Endothelial cell of hepatic sinusoid (primary cell): ENCODE measurements at regions not wholly inside any gene's neighbourhood (a gene's known extent, or its start where the extent isn't known, plus 50 kb on each side); places are given as distances from the start of the nearest gene placed in this dataset.

Experiments used
- in situ Hi-C: cut with HindIII; loops from 2 replicates; pipeline ENCODE4 v1.10.0; 2017; ENCODE audit warnings: low sequenced_read_pairs

DNA sequence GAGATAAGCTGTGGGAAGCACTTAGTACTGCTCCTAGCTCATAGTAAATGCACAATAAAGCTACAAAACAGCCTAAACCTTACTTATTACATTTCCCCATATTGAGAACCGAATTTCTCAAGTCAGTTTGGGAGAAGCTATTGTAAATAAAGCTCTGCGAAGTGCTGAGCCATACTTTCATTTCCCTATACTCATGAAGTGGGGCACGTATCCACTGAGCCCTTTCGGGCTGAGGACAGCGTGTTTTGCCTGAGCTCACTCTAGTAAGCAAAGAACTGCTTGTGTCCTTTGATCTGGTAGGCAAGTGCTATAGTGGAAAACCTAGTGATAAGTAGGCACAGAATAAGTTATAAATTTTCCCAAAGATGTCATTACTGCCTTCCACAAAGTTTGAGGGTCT lies 165.0 kb downstream of the RSL24D1 start:
- in situ Hi-C loops, result no loop called here

DNA sequence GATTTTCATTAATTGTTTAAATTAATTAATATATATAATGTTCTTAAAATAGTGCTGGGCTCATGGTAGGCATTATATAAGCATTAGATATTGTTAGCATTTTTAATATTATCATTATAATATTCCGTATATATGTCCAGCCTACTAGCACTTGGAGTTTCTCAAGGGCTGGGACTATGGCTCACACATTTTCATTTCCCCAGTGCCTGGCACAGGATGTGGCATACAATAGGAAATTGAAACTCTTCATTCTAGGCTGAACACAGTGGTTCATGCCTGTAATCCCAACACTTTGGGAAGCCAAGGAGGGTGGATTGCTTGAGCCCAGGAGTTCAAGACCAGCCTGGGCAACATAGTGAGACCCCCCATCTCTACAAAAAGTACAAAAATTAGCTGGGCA lies 170.4 kb downstream of the RSL24D1 start:
- in situ Hi-C loops, result no loop called here

DNA sequence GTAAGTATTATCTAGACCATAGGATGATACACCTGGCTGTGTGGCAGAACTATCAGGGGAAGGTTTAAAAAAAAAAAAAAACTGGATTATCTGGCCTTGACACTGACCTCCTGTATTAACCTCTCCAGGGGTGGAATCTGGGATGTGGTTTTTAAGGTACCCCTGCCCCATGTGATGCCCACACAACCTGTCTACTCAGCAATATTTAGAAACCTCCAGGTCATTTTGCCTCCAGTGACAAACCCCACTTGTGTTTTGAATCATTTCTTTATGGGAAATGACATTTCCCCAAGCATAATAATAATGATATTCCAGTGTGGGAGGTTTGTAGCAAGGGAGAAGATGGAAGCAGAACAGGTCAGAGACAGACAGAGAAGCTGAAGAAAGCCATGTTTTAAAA lies 179.1 kb downstream of the RSL24D1 start:
- in situ Hi-C loops, result no loop called here

DNA sequence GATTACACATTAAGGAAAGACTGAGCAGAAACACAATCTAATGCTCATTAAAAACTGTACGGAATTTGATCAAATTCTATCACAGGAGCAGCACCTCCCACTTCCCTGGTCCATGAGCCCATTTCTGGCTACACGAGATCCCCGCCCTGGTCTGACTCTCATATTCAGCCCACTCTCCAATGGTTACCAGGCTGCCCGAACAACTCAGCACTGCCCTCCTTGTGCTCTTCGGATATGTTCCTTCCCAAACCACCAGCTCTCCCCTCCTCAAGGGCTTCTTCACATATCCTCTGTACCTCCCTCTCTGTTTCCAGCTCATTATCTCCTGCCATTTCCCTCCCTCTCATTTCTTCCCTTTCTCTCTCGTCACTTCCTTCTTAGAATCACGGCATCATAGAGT lies 180.5 kb downstream of the RSL24D1 start:
- in situ Hi-C loops, result no loop called here

DNA sequence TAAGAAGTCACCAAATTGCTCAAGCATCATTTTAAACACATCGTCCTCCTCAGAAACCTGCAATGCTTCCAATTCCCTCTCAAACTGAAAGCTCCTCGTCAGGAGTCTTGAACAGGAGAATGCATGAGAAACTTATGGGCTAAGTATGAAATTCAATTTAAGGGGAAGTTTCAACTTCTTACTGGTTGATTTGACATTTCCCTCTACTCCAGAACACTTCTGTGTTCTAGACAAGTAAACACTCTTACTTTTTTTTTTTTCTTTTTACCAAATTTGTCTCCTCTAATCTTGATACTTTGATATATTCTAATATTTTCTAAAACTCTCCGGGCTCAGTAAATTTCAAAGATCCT lies 181.7 kb downstream of the RSL24D1 start:
- in situ Hi-C loops, result no loop called here

DNA sequence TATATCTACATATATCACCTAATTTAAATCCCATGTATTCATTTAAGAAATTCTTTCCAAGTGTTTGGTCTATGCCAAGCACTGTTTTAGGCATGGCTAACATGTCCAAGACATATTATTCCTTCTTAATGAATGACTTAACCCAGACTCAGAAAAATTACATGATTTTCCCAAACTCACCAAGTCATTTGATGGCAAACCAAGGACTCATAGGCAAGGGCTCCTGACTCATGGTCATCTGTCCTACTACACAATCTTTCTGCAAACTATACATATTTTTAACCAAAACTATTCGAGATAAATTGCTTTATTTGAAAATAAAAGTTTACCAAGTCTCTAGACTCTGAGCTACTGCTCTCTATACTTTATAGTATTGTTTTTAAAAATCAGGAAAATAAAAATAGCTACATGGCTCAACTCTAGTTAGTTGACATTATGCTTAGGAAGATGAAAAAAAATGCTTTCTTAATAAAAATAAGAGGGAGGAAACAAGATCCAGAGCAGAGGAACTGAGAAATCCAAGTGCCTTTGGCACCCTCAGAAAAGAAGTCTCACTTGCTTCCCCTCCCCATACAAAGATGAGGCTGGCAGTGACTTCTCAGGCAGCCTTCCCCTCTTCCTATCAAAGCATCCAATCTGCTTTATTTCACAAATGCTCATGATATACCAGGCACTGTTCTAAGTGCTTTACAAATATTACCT lies 182.2 kb downstream of the RSL24D1 start:
- in situ Hi-C loops, result no loop called here

DNA sequence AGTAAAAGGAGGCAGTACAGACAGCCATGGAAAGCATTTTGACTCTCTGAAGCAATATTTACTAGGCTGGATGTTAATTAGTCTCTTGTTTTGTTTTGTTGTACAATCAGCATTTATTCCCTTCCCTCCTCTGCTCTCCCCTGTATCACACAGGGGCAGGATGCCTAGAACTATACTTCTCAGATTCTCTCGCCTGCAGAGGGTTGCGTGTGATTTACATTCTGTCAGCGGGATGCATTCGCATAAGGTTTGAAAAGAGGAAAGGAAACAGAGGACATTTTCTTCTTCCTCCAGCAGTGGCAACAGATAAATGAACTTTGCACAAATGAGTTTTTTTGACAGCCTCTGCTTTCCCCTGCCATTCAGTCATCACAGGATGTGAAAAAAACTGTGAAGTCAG lies 188.3 kb downstream of the RSL24D1 start:
- in situ Hi-C loops, result no loop called here

DNA sequence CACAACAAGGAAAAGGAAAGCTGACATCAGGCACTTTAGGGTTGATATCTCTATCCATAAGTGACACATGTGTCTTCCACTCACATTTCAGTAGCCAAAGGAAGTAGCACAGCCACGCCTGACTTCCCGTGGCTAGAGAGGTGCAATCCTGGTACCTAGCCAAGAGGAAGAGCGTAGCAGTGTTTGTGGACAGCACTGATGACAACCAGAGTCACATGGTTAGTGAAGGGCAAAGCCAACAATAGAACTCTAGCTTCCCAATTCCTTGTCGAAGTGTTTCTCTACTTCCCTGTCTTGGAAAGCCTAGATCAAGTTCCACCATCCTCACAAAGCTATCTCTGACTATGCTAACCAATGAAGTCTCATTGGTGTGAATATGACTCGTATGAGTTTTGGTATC lies 189.2 kb downstream of the RSL24D1 start:
- in situ Hi-C loops, result no loop called here

DNA sequence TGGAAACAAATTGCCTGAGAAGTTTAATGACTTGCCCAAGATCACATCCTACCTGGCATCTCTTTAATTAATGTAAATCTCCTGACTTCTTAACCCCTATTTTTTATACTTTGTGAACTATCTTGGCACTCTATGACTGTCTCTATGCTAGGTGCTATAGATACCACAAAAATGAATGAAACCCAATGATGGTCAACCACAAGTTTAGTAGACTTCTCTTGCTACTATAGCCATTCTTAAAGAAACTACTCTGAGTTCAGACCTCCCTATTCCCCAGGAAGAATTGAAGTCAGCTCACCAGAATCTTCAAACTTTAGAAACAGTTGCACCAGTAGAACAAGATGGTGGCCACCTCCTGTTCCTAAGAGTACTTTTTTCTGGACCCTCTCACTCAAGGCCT lies 191.1 kb downstream of the RSL24D1 start:
- in situ Hi-C loops, result no loop called here

DNA sequence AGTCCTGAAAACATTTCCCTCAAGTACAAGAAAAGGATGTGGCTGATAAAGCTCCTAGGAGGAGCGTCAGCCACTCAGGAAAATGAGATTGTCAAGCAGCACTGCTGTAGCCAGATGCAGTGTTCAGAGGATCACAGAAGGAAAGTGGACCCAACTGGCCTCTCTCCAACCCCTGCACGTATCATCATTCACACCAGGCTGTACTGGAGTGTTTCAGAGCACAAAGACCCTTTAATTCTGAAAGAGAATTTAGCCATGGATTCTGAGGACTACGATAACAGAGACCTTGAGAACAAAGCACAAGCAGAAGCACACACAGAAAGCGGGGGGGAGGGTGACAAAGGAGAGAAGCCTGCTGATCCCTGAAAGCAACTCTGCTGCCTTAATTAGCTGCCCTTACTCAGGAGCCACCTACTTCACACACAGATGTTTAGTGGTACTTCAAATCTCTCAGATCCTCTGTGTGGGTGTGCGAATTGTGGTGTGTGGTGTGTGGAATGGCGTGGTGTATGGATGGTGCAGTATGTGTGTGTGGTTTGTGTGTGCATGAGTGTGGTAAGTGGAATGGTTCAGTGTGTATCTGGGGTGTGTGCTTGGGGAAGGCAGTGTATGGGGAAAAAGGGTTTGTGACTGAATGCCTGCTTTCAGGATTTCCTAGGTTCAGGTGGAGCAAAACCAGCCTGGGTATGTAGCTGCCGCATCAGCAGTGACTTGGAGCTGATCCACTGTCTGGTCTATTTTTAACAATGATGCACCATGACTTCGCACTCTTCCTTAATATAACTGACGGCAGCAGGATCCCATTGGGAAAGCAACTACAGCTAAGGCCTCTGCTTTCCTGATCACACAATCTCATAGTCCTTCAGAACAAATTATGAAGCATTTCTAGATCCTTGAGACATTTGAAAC lies 192.5 kb downstream of the RSL24D1 start:
- in situ Hi-C loops, result no loop called here

DNA sequence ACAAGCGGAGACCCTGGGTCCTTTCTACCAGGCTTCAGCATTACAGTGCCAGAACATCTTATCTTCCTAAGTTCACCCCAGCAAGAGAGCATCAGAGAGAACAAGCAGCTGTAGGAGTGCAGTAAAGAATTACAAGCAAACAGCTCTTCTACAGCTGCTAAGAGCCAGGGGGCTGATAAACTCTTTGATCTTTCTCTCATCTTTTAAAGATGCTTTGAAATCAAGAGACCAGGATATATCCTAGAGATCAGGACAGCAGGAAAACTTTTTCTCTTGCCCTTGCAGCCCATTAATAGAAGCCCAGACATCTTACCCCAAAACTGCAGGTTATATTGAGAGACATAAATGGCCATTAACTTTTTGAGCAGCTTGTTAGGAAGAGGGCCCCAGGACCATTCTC lies 198.1 kb downstream of the RSL24D1 start:
- in situ Hi-C loops, result no loop called here

DNA sequence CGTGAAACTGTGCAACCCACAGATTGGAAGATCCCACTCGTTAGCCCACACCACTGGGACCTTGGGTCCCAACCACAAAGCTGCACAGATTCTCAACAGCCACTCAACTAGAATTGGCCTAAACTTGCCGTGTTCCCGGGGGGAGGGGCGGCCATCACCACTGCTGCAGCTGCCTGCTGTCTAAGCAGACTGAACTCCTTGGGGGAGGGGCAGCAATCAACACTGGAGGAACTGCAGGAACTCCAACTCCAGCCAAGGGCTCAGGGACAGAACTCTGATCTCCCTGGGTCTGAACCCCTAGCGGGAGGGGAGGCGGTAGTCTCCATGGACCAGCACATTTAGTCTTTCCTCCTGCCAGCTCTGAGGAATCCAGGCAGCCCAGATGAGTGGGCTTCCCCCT lies 205.9 kb downstream of the RSL24D1 start:
- in situ Hi-C loops, result no loop called here

DNA sequence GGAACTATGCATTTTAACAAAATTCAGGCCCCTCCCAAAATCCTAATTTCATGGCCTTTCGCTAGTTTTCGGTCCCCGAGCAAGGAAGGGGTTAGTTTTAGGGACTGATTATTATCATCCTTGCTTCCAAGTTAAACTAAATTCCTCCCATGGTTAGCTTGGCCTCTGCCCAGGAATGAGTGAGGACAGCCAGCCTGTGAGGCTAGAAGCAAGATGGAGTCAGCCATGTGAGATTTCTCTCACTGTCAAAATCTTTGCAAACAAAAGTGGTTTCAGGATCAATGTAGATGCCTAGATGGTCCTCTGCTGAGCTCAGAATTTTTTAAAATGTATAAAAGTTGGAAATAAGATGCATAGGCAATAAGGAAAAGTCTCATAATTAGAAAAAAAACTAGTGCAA lies 208.9 kb downstream of the RSL24D1 start:
- in situ Hi-C loops, result no loop called here

DNA sequence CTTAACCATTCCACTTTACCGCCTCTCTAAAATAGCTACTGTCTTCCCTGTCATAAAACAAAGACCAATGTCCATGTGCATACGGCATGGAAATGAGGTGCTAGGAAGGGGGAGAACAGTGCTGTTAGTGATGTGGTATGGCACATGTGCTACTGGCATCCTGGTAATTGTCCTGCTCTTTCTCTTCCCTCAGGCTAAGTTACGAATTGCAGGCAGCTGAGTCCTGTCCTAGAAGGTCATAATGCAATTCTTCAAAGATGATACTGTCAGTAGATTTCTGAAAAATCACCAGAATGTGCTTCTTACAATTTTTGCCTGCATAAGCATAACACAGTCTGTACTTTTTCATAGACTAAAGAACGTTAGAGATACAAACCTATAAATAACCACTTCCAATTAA lies 216.8 kb downstream of the RSL24D1 start:
- in situ Hi-C loops, result no loop called here

DNA sequence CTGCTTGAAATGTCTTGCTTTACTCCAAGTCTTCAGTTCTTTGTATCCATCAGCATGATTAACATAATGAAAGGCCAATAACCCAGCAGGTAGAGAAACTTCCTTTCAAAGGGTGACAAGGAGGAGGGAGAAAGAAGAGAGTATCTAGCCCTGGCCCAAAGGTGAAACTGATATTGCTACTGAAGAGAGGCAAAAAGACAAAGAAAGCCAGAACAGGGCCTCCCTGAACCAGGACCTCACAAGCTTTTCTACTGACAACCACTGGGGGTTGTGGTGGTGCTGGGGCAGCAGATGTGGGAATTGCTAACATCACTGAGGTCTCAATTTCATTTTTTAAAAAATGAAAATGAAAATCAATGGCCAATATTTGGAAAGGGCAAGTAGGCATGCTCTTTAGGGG lies 234.1 kb downstream of the RSL24D1 start:
- in situ Hi-C loops, result no loop called here

DNA sequence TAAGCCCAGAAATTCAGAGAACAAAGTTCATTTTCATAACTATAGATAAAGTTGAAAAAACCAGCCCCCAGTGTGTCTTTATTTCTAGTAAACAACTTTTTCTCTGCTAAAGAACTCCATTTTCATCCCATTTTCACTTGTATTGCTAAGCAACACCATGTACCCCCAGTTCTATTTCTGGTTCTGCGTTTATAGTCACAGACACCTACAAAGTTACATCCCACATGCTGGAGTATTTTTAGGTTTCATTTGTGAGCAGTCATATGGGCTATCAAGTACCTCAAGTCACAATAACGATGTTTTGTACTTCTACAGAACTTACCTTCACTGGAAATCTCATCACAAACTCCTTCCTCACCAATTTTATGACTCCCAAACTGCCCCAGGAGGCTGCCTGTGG lies 236.5 kb downstream of the RSL24D1 start:
- in situ Hi-C loops, result no loop called here

DNA sequence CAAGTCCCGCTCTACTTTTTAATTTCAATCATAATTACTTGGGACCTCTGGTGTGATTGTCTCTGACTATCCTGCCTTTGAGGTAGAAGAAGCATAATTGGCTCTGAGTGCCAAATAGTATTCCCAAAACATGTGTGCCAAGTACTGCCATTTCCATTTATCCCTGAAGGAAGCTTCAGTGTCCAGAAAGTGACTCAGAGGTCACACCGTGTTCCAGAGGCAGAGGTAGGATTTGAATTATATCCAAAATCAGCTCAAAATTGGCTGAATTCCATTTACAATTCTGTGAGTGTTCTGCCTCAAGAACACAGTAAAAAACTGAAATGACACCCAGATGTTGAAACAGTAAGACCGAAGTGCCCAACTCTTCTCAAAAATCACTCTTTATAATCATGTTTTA lies 255.3 kb downstream of the RSL24D1 start:
- in situ Hi-C loops, result no loop called here

DNA sequence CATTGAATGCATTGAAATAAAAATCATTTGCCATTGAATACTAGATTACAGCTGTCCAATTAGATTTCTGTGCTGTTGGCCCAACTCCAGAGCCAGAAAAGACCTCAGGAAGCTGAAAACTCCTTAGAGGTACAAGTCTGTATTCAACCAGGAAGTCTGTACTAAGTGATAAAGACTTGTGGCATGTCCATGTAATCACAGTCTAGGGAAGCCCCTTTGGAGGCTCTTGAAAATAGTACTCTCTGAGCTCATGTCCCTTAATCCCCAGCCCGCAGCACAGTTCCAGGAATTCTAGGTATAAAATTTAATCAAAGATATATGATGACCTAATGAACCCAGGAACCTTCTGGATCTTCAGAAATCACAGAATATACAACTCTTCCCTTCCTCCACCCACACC lies 279.4 kb downstream of the RSL24D1 start:
- in situ Hi-C loops, result no loop called here

DNA sequence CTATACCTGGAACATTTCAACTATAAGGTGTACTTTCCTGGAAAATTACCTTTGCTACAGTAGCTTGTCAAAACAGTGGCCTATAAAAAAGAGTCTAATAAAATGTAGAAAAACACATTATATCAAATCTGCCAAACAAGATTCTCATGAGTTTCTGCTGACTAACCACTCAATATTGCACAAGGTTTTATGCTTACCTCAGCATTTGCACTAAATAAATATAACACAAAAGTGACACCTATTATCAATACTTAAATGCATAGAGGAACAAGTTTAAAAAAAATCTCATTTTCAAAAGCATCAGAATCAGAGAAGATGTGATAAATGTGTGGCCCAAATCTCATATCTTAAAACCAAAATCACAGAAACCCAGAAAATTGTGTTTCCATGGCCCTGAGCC lies 281.4 kb downstream of the RSL24D1 start:
- in situ Hi-C loops, result no loop called here

DNA sequence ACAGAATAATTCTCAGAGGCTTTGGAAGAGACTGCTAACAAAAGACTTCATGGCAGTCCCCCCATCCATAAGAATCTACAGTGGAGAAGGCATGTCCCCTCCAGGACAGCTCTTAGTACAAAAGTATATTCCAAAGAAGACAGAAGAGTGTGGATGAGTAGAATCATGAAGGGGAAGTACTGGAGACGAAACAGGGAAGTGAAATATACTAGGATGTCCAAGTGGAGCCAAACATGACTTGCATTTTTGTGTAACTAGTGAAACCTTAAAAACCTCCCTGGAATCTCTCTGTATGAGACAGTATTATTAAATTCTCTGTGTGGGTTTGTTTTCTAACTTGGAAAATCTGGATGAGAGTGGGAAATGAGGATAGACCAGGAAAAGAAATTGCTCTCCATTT lies 312.4 kb downstream of the RSL24D1 start:
- in situ Hi-C loops, result no loop called here

DNA sequence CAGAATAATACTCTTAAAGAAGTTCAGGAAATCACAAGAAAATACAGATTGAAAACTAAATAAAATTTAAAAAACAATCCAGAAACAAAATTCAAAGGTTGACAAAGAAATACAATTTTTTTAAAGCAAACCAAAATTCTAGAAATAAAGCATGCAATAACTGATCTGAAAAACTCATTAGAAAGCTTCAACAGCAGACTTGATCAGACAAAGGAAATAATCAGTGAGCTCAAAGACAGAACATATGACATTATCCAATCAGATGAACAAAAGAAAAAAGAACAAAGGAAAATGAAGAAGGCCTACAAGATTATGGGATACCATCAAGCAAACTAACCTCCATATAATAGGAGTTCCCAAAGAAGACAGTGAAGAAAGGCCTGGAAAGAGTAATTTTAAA lies 336.8 kb downstream of the RSL24D1 start:
- in situ Hi-C loops, result no loop called here

DNA sequence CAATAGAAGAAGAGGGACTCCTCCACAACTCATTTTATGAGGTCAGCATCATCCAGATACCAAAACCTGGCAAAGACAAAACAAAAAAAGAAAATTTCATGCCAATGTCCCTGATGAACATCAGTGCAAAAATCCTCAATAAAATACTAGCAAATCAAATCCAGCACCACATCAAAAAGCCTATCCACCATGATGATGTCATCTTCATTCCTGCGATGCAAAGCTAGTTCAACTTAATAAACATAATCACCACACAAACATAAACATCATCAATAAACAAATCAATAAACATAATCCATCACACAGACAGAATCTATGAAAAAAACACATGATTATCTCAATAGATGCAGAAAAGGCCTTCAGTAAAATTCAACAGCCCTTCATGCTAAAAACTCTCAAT lies 342.1 kb downstream of the RSL24D1 start:
- in situ Hi-C loops, result no loop called here

DNA sequence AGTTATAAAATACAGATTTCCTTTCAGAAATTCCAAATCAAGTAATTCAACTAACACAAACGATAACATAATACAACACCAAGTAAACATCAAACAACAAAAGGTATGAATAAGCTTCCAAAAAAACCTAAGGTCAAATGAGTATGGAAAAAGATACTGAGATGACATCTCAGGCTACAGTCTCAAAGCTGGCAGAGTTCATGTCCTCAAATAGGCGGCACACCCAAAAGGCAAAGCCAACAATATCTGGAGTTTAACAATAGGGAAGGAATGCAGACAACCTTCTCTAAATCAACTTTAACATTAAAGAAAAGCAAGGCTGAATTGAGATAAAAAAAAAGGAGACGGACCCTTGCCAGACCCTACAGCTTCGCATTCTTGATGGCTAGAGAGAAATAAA lies 346.6 kb downstream of the RSL24D1 start:
- in situ Hi-C loops, result no loop called here
